Colon (tissue), 2 donors: ENCODE measurements at regions not wholly inside any gene's neighbourhood (a gene's known extent, or its start where the extent isn't known, plus 50 kb on each side); places are given as distances from the start of the nearest gene placed in this dataset.
"Not testable (repeated sequence)": the region's sequence is repeated elsewhere in the genome, so short reads cannot be mapped to it uniquely, and the experiment has no call there.

Source experiments
- FAIRE-seq: peaks from 2 replicates; lab custom pipeline; 2012; peaks lifted over from hg19 to GRCh38; lab: Jason Lieb, UNC
- donor health status: control.
- donor health status: control.

DNA sequence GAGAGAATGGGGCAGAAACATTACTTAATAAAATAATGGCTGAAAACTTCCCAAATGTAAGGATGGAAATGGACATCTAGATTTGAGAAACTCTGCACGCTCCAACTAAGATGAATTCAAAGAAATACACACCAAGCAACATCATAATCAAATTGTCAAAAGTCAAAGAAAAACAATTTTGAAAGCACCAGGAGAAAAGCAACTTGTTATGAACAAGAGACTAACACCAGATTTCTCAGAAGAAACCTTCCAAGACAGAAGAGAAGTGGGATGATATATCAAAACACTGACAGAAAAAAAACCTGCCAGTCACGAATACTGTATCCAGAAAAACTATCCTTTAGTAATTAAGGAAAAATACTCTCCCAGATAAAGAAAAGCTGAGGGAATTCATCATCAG, 208.6 kb upstream of the SAMSN1 start:
- FAIRE-seq = no peak

DNA sequence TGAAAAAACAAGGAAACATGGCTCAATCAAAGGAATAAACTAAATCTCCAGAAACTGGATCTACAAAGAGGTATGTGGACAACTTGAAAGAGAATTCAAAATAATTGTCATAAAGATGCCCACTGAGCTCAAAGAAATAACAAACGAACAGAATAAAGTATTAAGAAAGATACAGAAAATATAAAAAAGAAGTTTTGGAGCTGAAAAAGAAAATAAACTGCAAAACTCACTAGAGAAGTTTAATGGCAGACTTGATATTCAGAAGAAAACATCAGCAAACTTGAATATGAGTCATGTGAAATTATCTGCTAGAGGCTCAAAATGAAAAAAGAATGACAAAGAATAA, 208.1 kb upstream of the SAMSN1 start:
- no peak for FAIRE-seq

DNA sequence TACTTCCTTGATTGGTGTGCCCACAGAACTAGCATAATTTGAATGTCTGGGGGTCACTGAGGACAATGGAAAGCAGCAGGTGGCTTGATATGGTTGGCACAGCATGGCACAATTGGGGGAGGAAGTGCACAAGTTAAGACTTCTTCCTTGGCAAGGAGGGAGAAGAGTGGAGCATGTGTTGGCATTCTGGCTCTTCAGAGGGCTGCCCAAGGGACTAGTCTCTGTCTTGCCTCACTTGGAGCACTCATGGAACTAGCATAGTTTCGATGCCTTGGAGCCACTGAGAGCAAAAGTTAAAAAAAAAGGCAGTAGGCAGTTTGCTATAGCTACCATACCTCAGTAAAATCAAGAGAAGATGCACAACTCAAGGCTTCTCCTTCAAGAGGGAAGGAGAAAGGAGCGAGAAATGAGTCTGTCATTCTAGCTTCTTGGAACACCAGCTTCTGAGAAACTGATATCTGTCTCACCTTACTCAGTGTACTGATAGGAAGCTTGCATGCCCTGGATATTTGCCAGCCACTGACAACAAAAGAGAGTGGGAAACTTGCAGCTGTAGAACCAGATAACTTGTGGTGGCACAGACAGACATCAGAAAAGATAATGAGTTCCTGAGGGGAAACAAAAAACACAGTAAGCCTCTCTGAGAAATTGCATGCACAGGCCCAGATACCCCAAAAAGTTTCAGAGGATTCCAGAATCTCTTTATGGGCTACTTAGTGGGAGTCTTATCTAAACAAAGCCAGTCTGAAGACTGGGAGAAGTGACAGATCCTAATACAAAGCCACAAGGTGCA, 207.5 kb upstream of the SAMSN1 start:
- no peak for FAIRE-seq

DNA sequence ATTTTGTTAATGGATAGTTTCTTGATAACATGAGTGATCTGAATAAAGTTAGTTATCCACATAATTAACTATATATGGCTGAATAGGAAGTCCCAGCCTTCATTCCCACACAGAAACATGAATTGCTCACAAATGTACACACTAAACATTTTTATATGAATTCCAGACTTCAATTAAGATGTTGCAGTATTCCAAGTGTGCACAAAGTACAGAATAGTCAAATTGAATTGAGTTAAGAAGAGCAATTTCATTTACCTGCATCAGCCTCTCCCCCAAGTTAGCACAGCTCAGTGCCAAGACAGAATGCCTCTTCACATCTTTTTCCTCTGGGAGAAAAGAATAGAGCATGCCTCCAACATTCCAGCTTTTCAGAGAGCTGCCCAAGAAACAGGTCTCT, 207.0 kb upstream of the SAMSN1 start:
- no peak for FAIRE-seq

DNA sequence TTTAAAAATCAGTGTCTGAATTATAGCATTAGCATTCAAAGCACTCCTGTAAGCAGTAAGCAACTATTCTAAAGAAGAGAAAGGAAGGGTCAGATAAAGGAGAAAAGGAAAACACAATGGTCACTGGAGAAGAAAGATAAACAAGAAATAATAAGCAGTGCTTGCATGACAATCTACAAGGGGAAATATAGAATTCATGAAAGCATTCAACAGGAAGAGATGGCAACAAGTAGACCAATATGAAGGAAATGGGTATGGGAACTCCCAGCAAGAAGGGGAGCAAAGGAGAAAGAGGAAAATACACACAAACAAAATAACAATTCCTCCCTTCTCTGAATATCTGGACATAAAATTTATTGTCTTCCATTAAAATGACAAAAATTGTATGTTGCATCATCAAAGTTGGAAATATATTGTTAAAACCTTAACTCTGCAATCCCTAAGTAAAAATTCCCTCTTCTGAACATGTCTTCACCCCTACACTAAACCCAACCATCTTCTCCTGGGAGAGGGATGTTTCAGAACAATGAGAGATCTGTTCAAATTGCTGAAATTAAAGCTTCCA, 206.3 kb upstream of the SAMSN1 start:
- FAIRE-seq = no peak

DNA sequence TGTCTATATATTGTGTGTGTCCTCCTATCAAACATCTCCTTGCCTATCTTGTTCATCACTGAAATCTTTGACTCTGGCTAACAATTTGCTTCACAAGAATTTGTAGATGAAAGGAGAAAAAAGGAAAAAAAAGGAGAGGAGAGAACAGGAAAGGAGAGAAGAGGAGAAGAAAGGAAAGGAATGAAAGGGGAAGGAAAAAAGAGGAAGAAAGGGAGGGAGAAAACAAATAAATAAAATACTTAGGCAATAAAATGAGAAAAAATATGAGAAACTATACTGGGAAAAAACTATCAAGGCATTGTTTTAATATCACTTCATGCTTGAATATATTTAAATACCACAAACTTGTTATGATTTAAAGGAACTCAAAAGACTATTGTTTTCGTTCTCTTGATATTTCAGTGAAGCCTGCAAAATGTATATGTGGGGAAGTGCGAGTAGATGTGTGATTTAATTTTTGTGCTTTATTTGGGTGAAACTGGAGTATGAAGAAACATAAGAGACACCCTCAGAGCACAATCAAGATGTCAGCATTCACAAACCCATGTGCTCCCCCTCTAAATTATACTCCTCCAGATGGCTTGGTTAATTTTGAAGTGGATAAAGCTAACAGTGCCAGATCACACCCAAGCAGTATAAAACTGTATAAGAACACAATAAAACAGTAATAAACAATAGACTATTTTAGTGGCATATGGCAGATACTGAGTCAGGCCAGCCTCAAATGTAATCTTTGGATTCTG, 205.7 kb upstream of the SAMSN1 start:
- no peak for FAIRE-seq

DNA sequence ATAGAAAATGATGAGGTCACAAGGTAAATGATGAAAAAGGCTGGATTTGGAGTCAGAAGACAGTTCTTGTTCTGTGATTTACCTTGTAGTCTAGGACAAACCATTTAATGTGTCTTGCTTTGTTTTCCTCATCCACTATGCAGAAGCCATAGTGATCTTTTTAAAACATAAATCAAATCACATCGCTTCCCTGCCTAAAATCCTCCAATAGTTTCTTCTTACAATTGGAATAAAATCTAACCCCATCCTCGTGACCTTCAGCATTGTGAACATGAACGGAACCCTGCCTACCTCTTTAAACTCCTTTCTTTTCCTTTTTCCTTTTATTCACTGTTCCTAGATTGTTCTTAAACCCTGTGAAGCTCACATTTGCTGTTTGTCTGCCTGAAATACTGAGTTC, 204.9 kb upstream of the SAMSN1 start:
- no peak for FAIRE-seq

DNA sequence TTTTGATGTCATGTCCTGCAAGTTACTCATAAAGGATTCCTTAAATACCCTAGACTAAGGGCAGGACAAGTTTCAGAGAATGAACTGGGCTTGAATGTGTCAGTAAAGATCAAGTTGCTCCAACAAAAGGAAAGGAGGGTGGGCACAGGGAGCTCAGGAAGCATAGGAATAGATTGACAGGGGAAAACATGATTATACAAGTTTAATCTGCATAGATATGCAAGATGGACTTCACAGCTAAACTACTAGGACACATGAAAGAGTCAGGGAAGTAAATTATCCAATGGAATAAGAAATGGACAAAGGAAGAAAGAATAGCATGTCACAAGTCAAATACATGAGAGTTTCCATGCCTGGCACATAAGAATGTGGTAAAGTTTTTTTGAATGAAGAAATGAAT, 203.9 kb upstream of the SAMSN1 start:
- no peak for FAIRE-seq

DNA sequence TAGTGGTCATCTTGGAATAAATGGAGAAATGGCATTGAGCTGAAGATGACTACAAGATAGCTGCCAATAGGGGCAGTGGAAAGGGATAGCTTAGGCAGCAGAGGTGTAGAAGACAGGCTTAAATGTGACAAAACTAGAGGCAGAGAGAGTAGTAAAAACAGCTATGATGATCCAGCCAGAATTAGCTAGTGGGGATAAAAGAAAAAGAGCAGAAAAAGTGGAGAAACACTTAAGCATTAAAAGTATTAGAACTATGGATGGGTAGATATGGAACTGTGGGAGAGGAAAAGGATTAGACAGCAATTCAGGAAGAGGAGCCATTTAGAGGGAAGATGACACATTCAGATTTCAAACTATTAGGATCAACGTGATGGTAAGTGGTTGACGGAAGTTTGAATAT, 202.5 kb upstream of the SAMSN1 start:
- no peak for FAIRE-seq

DNA sequence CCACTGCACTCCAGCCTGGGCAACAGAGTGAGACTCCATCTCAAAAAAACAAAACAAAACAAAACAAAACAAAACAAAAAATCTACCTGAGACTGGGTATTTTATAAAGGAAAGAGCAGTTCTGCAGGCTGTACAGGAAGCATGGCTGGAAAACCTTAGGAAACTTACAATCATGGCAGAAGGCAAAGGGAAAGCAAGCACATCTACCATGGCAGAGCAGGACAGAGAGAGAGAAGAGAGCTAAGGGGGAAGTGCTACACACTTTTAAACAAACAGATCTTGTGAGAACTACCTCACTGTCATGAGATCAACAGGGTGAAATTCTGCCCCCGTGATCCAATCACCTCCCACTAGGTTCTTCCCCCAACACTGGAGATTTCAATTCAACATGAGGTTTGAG, 198.3 kb upstream of the SAMSN1 start:
- no peak for FAIRE-seq

DNA sequence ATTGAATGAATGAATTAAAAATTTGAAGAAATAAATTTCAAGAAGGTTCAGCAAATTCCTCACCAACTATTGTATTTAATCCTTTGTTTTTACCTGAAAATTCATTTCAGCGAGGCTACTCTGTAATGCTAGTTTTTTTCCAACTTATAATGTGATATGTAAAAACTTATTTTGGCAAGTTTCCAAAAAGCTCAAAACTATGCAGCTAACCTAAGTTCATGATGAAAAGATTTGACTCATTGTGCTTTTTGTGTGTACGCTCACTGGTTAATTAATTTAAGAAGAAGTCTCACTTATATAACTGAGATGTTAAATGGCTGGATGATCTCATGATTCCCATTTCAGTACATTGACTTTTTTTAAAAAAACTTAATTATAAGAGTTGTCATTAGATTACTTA, 196.0 kb upstream of the SAMSN1 start:
- FAIRE-seq = no peak

DNA sequence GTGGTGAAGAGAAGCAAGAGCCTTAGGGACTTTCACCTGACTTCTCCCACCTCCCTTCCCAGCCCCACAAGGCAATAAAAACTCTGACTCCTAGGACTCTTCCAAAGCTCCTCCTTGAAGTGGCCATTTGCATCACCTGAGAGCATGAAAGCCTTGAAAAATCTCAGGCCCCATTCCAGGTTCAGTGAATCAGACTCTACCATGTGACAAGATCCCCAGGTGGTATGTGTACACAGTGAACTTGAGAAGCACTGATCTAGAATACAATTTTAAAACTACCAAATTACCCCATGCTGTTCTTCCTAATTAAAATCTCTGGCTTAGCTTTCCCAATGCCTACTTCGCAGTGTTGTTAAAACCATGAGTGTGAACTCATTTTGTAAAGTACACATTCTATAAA, 195.1 kb upstream of the SAMSN1 start:
- no peak for FAIRE-seq

DNA sequence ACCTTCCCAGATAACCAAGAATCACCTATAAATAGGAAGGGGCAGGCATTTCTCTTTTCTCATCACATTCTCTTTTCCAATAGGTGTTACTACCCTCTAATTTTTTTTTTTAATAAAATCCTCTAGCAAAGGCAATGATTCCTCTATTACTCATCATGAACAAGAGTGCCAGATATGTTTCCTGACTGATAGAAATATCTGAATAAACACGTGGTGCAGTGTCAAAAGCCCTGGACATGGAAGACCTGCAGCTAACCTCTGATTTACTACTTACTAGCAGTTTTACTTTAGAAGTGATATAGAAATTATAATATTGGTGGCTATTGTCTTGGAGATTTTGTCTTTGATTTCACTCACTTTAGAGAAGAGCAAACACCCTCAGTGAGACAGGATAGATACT, 194.6 kb upstream of the SAMSN1 start:
- no peak for FAIRE-seq

DNA sequence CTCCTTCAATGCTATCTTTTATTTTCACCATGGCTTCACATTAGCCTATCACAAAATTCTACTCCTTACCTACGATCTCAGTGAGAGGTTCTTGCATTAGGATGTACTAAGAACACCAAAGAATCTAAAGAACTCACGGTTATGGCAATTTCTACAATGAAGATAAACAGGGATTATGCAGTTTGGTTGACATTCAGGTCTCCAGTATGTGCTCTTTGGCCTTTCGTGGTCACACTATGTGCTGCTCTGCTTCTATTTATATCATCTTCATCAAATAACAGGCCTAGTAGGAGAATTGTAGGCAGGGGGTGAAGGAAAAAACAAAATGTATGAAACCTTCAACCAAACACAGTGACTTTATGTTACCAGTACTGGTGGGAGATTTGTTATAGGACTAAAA, 194.0 kb upstream of the SAMSN1 start:
- no peak for FAIRE-seq

DNA sequence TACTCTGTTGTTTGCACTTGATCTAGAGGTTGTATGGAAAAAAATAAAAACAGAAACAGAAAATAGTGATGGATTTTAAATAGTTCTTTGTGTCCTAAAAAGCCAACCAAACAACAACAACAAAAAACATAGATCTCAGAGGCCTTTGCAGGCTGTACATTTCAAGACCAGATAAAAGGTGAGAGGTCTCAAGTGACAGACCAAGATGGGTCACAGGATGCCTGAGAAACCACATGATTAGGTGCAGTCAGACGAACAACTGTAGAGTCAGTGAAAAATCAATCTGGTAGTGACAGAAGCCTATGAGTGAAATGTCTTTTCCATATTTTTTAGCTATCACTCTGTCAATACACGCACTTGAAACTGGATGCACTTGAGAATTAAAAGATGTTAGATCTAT, 193.5 kb upstream of the SAMSN1 start:
- no peak for FAIRE-seq

DNA sequence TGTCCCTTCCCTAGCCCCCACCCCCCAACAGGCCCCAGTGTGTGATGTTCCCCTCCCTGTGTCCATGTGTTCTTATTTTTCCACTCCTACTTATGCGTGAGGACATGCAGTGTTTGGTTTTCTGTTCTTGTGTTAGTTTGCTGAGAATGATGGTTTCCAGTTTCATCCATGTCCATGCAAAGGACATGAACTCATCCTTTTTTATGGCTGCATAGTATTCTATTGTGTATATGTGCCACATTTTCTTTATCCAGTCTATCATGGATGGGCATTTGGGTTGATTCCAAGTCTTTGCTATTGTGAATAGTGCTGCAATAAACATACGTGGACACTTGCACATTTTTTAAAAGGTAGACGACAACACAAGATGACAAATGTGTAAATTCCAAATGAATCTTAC, 192.5 kb upstream of the SAMSN1 start:
- FAIRE-seq = not testable (repeated sequence)

DNA sequence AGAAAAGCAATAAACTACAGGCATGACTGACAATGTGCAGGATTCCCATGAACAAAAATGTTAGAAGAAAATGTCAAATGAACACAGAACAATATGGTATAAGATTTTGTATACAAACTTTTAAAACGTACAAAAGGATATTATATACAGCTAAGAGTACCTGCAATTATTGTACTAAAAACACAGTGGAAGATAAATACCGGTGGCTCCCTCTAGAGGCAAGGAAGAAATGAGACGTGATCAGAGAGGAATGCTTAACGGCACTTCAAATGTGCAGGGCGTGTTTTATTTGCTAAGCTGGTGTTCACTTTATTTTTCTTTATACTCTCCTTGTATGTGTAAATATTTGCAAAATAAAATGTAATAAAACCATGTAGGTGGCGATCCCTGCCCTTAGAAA, 191.8 kb upstream of the SAMSN1 start:
- peak; percentile 98 for FAIRE-seq

DNA sequence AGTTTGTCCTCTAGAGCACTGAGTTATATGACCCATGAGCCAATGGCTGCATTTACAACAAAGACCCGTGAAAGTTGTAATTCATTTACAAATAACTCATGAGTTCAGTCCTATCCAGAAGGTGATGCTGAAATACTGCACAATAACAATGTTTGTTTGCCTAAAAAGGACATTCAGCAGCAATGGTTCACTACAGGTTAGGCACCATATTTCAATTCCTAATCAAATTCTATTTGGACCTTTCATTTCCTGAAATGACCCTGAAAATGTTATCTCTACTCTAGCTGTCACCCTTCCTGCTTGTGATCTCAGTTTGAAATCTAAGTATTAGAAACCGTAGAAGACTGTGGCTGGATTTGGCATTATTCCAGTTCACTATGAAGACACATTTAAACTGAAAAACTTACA, 191.2 kb upstream of the SAMSN1 start:
- FAIRE-seq = no peak

DNA sequence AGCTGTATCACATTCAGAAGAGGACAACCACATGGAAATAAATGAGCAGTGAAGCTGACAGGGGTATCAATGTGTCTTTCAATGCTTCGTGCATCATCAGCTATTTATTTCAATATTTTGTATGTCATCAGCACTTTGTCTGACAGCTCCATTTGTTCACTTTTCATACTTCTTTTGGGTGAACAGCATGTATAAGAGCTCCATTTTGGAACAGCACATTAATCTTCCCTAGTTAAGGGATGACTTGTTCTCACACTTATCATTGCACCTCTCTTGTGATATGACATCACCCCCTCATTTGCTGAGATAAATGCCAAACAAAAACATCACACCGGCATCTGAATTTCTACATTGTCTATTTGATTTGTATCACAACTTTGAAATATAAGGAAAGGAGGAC, 190.6 kb upstream of the SAMSN1 start:
- no peak for FAIRE-seq

DNA sequence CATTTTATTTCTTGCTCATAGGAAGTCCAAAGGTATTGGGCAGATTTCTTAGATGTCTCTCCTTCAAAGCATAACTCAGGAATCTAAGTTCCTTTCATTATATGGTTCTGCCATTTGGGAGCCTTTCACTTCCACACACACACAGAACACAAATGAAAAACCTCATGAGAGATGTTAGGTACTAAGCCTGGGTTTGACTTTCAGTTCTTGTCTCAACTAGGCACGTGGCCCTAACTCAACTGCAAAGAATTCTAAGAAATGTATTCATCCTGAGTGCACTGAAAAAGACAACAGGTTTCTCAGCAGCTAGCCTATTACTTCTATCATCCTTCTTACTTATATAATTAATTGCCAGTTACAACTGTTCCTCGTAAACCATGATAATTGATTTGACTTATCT, 190.0 kb upstream of the SAMSN1 start:
- no peak for FAIRE-seq

DNA sequence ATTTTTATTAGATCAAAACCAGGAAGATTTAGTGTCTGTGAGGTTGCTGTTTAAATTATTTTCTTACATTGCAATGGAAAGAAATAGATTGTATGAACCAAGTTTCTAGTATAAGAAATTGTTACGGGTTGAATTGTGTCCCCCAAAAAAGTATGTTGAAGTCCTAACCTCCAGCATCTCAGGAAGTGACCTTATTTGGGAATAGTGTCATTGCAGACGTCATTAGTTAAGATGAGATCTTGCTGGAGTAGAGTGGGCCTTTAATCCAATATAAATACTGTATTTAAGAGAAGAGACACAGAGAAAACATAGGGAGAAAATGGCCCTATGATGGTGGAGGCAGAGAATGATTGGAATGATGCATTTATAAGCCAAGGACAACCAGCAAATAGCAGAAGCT, 188.7 kb upstream of the SAMSN1 start:
- no peak for FAIRE-seq

DNA sequence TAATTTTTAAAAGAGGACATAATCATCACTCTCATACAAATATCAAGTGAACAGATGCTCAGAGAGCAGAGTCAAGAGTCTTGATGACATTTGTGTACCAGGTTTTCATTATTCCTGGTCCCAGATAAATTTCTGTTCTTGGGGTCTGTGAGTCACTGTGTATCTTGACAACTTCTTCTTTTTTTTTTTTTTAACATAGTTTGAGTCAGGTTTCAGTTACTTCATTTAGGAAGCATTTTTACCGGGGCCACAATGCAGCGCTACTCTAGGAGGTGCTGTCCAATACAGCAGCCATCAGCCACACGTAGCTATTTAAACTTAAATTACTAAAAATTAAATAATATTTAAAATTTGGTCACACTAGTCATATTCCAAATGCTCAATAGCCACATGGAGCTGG, 188.1 kb upstream of the SAMSN1 start:
- no peak for FAIRE-seq

DNA sequence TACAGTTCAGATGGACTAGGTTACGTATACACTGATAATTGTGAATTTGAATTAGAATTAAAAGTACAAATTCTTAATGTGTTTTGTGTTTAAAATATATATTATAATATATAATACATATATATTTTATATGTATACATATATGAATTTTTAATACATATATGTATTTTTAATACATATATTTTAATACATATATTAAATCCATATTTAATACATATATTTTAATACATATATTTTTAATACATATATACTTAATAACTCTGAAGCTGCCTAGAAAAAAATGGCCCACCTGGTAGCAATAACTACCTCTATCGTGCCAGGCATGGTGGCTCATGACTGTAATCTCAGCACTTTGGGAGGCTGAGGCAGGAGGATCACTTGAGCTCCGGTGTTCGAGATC, 179.1 kb upstream of the SAMSN1 start:
- peak; percentile 87 for FAIRE-seq
